Epithelial cell of esophagus (primary cell): ENCODE measurements at regions not wholly inside any gene's neighbourhood (a gene's known extent, or its start where the extent isn't known, plus 50 kb on each side); places are given as distances from the start of the nearest gene placed in this dataset.

ENCODE experiments used
- DNase-seq: peaks from one replicate; pipeline ENCODE4 v3.0.0; 2010; ENCODE audit warnings: low read depth
- H3K4me3 ChIP-seq: 2 replicates; pipeline ENCODE4 v1.5.1; 2011; ENCODE audit warnings: mild to moderate bottlenecking, low read length, control low read depth
- TF ChIP-seq, protein P1 (sequence below): IDR thresholded peaks from 2 replicates; pipeline ENCODE4 v1.5.1; 2011; ENCODE audit warnings: low read depth, mild to moderate bottlenecking, low read length, control low read depth, inconsistent platforms; ENCODE audit not compliant: insufficient read depth; ENCODE audit errors: missing control alignments

DNA sequence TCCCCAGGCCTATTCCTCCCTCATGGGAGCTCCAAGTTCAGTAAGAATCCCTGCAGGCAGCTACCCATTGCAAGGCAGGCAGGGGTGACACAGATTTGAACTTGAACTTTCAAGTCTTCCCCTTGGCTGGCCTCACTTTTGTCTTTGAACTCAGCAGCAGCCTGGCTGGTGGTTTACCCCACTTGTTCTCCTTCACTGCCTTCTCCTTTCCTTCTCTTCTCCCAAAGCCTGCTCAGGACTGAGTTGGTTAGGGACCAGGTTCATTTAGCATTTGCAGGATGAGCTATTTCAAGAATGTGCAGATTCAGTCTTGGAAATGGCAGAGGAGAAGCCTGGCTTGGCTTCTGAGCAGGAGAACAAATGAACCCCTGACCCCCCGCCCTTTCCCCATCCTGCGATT, 67.7 kb upstream of the TBX3 start:
- TF ChIP-seq, protein P1, sequence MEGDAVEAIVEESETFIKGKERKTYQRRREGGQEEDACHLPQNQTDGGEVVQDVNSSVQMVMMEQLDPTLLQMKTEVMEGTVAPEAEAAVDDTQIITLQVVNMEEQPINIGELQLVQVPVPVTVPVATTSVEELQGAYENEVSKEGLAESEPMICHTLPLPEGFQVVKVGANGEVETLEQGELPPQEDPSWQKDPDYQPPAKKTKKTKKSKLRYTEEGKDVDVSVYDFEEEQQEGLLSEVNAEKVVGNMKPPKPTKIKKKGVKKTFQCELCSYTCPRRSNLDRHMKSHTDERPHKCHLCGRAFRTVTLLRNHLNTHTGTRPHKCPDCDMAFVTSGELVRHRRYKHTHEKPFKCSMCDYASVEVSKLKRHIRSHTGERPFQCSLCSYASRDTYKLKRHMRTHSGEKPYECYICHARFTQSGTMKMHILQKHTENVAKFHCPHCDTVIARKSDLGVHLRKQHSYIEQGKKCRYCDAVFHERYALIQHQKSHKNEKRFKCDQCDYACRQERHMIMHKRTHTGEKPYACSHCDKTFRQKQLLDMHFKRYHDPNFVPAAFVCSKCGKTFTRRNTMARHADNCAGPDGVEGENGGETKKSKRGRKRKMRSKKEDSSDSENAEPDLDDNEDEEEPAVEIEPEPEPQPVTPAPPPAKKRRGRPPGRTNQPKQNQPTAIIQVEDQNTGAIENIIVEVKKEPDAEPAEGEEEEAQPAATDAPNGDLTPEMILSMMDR, result no peak
- DNase-seq, result no peak
- no peak overlapping the region for H3K4me3 ChIP-seq

DNA sequence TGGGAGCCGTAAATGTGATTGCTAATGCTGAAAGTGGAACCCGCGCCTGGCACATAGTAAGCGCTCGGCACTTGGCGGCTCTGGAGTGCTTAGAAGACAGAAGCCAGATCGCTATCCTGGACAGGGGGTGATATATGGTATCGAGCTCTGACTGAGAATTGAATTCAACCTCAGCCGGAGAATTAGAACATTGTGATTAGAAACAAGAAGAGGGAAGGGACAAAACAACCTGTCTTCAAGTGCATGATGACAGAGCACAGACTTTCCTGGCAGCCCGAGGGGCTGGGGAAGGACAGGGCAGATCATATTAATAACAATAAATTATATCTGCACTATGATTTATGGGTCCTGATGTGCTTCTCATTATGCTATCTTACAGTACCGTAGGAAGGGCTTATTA, 66.9 kb upstream of the TBX3 start:
- no peak for DNase-seq
- H3K4me3 ChIP-seq, result no peak overlapping the region
- TF ChIP-seq, protein P1, result no peak

DNA sequence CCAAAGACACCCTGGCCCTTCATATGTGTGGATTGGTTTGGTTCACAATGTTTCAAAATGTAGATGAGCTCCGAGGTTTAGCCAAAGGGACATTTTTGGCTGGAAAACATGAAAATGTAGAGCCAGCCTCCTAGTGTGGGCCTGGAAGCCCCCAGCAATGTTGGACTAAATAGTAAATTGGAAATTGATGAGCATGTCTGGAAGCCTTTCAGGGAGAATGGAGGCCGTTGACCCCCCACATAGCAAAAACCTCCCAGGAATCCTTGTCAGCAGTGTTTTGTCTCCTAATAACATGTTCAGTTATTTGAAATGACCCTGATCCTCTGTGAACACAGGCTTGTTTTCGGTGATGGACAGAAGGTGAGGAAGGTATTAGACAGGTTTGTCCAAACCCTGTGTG, 65.1 kb upstream of the TBX3 start:
- TF ChIP-seq, protein P1, result no peak
- no peak for DNase-seq
- H3K4me3 ChIP-seq, result no peak overlapping the region

DNA sequence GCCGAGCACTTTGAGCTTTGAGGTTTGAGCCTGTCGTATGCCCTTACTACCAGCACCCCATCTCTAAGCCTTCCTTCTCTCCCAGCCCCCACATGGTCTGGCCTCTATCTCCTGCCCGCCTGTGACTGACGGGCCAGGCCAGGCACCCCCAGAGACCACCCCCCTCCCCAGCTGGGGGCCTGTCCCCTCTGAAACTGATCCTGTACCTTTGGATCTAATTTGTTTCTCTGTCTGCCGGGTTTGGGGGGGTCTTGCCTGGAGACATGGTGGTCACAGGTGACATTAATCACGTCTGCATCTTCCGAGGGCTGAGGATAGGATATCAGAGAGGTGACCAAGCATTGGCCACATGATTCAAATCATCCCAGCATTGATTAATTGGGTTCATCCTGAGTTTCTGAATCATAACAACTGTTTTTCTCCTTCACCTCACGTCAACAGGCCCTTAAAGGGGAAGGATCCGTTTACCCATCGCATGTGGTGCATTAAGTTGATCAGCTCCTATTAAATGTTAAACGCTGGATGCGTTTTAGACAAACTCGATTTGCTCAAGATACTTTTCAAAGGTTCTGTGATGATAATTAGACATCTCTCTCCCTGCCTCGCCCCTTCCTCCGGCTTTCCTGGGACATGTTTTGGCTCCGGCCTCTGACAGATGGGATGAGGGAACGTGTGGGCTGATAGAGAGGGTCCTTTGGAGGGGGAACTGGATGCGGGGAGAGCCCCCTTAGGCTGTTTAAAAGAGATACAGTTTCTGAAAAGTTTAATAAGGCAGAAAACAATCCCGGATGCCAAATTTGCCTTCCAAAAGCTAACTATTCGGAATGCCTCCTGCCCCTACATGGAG, 63.3 kb upstream of the TBX3 start:
- no peak overlapping the region for H3K4me3 ChIP-seq
- DNase-seq, result no peak
- TF ChIP-seq, protein P1, result no peak

DNA sequence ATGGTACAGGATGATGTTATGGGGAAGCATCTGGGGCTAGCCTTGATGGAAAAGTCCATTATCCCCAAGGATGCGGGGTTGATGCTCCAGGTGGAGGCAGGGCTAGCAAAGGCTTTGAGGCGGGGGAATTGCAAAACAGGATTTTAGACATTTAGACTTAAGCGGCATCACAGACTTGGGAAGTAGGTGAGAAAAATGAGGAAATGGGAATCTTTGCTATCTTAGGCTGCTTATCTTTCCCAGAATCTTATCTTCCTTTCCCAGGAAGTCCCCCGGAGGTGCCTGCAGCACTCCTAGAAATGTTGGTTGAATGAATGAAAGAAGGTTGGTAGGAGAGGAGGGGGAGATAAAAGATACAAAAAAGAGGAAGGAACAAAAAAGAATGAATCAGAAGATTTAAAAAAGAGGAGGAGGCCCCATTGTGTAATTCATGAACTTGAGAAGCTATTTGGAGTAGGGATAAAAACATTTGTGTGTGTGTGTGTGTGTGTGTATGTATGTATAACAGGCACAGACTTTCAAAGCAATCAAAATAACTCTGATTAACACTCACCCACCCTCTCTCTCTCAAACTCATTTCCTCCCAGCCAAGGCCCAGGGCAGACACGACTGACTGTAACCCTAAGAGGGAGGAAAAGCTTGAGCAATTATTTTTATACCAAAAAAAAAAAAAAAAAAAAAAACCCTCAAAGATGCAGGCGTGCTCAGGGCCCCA, 62.5 kb upstream of the TBX3 start:
- TF ChIP-seq, protein P1, result no peak
- DNase-seq, result no peak
- H3K4me3 ChIP-seq, result no peak overlapping the region

DNA sequence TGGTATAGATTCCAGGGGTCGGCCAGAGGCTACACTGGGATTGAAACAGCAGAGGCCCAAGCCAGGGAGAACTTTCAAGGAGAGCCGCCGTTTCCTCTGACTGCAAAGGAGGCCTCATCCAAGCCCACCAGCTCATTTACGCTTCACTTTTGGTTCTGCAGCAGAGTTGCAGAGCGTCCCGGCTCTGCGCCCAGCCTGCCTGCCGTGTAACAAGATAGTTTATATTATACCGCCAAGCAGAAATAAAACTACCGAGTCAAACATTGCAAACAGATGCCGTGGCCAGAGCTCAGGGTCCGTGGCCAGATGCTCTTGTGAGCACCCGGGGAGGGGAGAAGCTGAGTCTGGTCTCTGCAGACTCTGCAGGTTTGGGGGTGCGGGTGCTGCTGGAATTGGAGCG, 60.7 kb upstream of the TBX3 start:
- no peak for DNase-seq
- TF ChIP-seq, protein P1, result no peak
- no peak overlapping the region for H3K4me3 ChIP-seq

DNA sequence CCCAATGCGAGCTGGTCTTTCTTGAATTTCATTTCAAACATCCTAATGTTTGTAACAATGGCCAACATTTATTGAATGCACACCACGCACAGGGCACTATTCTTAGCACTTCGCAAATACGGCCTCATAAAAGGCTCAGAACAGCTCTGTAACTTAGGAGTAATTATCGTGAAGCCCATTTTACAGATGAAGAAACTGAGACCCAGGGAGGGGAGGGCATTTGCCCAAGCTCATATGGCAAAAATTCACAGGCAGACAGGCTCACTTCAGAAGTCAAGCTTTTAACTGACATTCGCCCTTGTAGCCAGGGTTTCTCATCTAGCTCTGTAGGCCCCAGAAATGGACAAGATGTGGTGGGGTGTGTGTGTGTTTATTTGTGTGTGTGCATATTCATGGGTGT, 60.3 kb upstream of the TBX3 start:
- DNase-seq, result no peak
- TF ChIP-seq, protein P1, result no peak
- no peak overlapping the region for H3K4me3 ChIP-seq
